Heart right ventricle (tissue), 16 donors: ENCODE measurements at regions not wholly inside any gene's neighbourhood (a gene's known extent, or its start where the extent isn't known, plus 50 kb on each side); places are given as distances from the start of the nearest gene placed in this dataset.

ENCODE experiments used
- ATAC-seq, 8 donors: fragments of 200-7000 bp; cut with Tn5 transposase; one replicate each; pipeline ENCODE4 v1.9.1; 2020; ENCODE audit warnings: mild to moderate bottlenecking in 8 of 8, moderate library complexity in 8 of 8, moderate number of reproducible peaks in 1 of 8
- DNase-seq, 2 donors: peaks; one replicate each; pipeline ENCODE4 v3.0.0-alpha.2; 2020
- H3K27ac ChIP-seq, 10 donors: fragments of 200-600 bp; sonication (generic) in 2 of 10; one replicate each; pipeline versions ENCODE4 v1.5.0 to v1.8.0; 2020 to 2022; ENCODE audit warnings: mild to moderate bottlenecking in 3 of 10
- H3K27me3 ChIP-seq, 7 donors: fragments of 200-600 bp; one replicate each; pipeline ENCODE4 v1.8.0; 2021 to 2022; ENCODE audit warnings: mild to moderate bottlenecking in 2 of 7
- H3K36me3 ChIP-seq, 9 donors: fragments of 200-600 bp; sonication (generic) in 1 of 9; one replicate each; pipeline versions ENCODE4 v1.5.0 to v1.8.0; 2020 to 2022; ENCODE audit warnings: mild to moderate bottlenecking in 2 of 9
- H3K4me1 ChIP-seq, 9 donors: fragments of 200-600 bp; sonication (generic) in 1 of 9; one replicate each; pipeline versions ENCODE4 v1.5.0 to v1.8.0; 2020 to 2022; ENCODE audit warnings: mild to moderate bottlenecking in 4 of 9
- H3K4me3 ChIP-seq, 10 donors: fragments of 200-600 bp; sonication (generic) in 2 of 10; one replicate each; pipeline versions ENCODE4 v1.5.0 to v1.8.0; 2020 to 2022; ENCODE audit warnings: mild to moderate bottlenecking in 7 of 10, moderate library complexity in 2 of 10
- H3K9me3 ChIP-seq, 11 donors: fragments of 200-600 bp in 10 of 11; sonication (generic) in 2 of 11; one replicate each; pipeline versions ENCODE4 v1.5.0 to v1.8.0; 2013 to 2022; ENCODE audit warnings: mild to moderate bottlenecking in 2 of 11, control low read depth in 1 of 11, moderate library complexity in 1 of 11
- WGBS, 2 donors: extraction: QIAGEN DNeasy Blood & Tissue Kit; methylation state at CpG; one replicate each; pipeline ENCODE4 v1.1.7; 2013; ENCODE audit warnings: inconsistent platforms in 1 of 2; 5-methylcytosine and 5-hydroxymethylcytosine counted together
- intact Hi-C, 10 donors: fragments of 100-400 bp; cut with DNase I; formaldehyde crosslinking; loops; one replicate each; pipeline versions ENCODE4 v1.11.1 to v1.14.2; 2022
- TF ChIP-seq, protein P1 (sequence below), 9 donors: fragments of 200-600 bp; sonication (generic) in 2 of 9; IDR thresholded peaks; one replicate each; pipeline versions ENCODE4 v1.5.0 to v1.8.0; 2021 to 2022; ENCODE audit warnings: antibody characterized with exemption in 9 of 9, mild to moderate bottlenecking in 5 of 9, moderate library complexity in 1 of 9
- donor health status: Arrhythmogenic right ventricular cardiomyopathy.
- donor health status: ischemic (EF 13 %, LVEDD 7.1; RV severe dilation, severe dysfunction).
- donor health status: healthy with polysubstance abuse.
- donor health status: DM: no; HTN: yes; CAD: no.
- donor health status: DM: no; HTN: no; CAD: no.
- donor health status: ischemic (EF 25% LVEDD 6.9; RV normal size, moderate dysfunction).
- donor health status: ischemic (EF 25% LVEDD 5.7; RV mildly dilated, moderate dysfunction).
- donor health status: healthy.
- donor health status: DM: yes; HTN: yes; CAD: no.
- donor health status: Ischemic cardiomyopathy.
- donor health status: ischemic (EF 35%, LVEDD 5.7; RV mildly dilated, moderate dysfunction).
- donor health status: nonischemic (EF 11% LVEDD 7.7; RV severe dilation, severe dysfunction).
- donor health status: DM: yes; HTN: yes; CAD: no.
- donor health status: PGD.
- donor health status: ischemic (EF 29% LVEDD 5.4; RV normal size, mild dysfunction).
- donor health status: nonischemic (EF 23%, LVEDD 6.1; RV moderate dilation, normal function).

DNA sequence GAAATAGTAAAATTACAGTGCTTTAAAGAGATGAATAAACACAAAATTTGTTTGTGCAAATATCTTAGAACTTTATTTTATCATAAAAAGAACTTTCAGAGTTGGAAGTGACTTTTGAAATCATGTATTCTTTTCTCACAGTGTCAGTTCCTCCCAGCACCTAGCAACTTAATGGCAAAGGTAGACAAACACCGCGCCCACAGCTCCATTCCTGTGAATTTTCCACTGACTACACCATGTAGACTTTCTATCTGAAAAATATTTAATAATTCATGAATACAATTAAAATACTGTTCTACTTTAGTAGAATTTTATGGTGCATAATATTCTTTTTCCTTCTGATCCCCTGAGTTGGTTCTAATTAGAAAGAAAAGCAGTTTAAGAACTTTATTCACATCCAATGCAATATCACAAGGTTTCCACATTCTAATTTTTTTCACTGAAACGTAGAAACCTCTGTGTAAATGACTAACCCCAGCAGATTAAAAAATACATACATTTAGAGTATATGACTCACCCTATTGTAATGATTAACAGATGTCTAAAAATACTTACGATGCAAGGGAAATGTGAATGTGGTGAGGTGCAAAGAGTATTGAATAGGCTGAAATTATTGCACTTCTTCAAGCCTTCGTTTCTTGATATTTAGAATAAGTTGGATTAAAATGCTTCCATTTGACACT is 218.2 kb upstream of the CCDC179 start:
- no peaks in the 10 kb centered on the region for H3K9me3 ChIP-seq
- ATAC-seq, result no peak
- H3K4me3 ChIP-seq, result no peak overlapping the region
- H3K36me3 ChIP-seq, result no peaks in the 10 kb centered on the region
- no peaks in the 10 kb centered on the region for H3K4me1 ChIP-seq
- TF ChIP-seq, protein P1, sequence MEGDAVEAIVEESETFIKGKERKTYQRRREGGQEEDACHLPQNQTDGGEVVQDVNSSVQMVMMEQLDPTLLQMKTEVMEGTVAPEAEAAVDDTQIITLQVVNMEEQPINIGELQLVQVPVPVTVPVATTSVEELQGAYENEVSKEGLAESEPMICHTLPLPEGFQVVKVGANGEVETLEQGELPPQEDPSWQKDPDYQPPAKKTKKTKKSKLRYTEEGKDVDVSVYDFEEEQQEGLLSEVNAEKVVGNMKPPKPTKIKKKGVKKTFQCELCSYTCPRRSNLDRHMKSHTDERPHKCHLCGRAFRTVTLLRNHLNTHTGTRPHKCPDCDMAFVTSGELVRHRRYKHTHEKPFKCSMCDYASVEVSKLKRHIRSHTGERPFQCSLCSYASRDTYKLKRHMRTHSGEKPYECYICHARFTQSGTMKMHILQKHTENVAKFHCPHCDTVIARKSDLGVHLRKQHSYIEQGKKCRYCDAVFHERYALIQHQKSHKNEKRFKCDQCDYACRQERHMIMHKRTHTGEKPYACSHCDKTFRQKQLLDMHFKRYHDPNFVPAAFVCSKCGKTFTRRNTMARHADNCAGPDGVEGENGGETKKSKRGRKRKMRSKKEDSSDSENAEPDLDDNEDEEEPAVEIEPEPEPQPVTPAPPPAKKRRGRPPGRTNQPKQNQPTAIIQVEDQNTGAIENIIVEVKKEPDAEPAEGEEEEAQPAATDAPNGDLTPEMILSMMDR (IDR thresholded peaks at IDR 0.05), result no peak
- H3K27me3 ChIP-seq, result no peaks in the 10 kb centered on the region
- no peak for DNase-seq
- 63 to 69% methylated on average over 5 of the region's 5 CpGs for WGBS, 2 donors
- intact Hi-C loops, result no loop called here
- H3K27ac ChIP-seq, result no peak overlapping the region

DNA sequence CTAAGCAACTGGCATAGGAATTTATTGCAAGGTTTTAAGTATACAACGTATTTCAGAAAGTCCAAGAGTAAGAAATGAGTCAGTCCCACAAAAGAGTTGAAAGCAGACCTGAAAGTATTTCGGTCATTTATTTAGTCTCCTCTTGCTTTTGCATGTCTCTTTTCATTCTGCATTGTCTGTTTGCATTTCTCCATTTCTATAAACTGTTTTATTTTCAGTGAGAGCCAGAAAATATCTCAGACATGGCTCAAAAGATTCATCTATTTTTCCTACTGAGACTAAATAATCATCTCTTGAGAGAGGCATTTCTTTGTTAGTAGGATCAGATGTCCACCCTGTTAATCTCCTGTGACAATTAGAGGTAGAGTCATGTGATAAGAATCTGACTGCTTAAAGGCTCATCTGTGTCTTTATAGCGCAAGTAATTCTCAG is 219.1 kb upstream of the CCDC179 start:
- Histone ChIP-seq H3K27ac (no peak overlapping the region), H3K4me1 (no peaks in the 10 kb centered on the region), H3K9me3 (no peaks in the 10 kb centered on the region), H3K36me3 (no peaks in the 10 kb centered on the region), H3K4me3 (no peak overlapping the region), H3K27me3 (no peaks in the 10 kb centered on the region)
- no peak for ATAC-seq
- TF ChIP-seq, protein P1 (IDR thresholded peaks at IDR 0.05), result no peak
- 56 to 57% methylated on average over 3 of the region's 3 CpGs for WGBS, 2 donors
- intact Hi-C loops, result no loop called here
- DNase-seq, result no peak

- WGBS, 2 donors, result 71 to 87% methylated on average over 4 of the region's 4 CpGs
- intact Hi-C loops, result no loop called here
- no peaks in the 10 kb centered on the region for H3K4me1 ChIP-seq
- H3K27ac ChIP-seq, result no peak overlapping the region
- H3K27me3 ChIP-seq, result no peaks in the 10 kb centered on the region
- ATAC-seq (no peak), DNase-seq (no peak)
- no peaks in the 10 kb centered on the region for H3K9me3 ChIP-seq
- no peaks in the 10 kb centered on the region for H3K36me3 ChIP-seq
- H3K4me3 ChIP-seq, result no peak overlapping the region
- TF ChIP-seq, protein P1 (IDR thresholded peaks at IDR 0.05), result no peak
Observed at GRCh38 chr11:23087407-23087806, 227.1 kb upstream of the CCDC179 start.

DNA sequence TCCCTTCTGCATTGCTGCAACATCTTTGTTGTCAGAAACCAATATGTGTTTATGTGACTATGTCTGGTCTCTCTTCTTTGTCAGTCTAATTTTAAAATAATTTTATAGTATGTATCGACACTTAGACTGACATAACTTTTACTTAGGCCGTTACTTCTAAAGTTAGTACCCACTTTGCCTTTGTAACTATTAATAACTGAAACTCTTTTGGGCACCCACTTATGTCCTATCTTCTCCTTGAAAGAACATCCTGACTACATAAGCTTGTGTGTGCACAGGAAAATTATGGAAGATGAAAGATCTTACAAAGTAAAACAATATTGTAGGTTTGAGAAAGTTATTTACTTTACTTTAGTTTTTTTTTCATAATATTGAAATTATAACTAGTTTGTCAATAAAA is 230.4 kb upstream of the CCDC179 start:
- ATAC-seq (peak in 2 of 8 donors; percentile 48 to 75), DNase-seq (no peak)
- Histone ChIP-seq H3K36me3 (no peaks in the 10 kb centered on the region), H3K9me3 (no peaks in the 10 kb centered on the region), H3K4me1 (no peaks in the 10 kb centered on the region), H3K27ac (no peak overlapping the region), H3K4me3 (no peak overlapping the region), H3K27me3 (no peaks in the 10 kb centered on the region)
- intact Hi-C loops, result no loop called here
- WGBS, 2 donors, result 51 to 68% methylated on average over 2 of the region's 2 CpGs
- TF ChIP-seq, protein P1 (IDR thresholded peaks at IDR 0.05), result no peak
